ENCODE measurements at regions not wholly inside any gene's neighbourhood (a gene's known extent, or its start where the extent isn't known, plus 50 kb on each side); places are given as distances from the start of the nearest gene placed in this dataset.

DNA sequence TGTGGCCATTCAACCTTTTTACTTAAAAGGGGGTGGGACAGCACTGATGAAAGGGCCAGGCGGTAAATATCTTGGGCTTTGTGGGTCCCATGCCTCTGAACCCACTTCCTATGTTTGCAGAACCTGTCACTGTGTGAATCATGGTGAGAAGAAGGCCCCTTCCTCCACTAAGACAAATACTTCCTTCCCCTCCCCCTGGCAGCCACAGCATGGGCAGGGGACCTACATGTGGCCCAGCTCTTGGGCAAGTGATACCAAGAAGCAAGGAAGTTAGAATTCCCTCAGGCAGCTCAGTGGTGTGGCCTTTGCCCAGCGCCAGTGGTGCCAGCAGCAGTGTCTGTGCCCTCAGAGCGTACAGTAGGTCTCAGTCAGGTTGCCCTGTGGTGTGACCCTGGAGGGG lies 168.6 kb downstream of the TRIM33 start:
- no peak for DNase-seq (ENCODE audit: low read depth)
- no peak overlapping the region for H3K4me3 ChIP-seq (ENCODE audit: control insufficient read depth, low read depth, low read length)
- TF ChIP-seq, protein P1, sequence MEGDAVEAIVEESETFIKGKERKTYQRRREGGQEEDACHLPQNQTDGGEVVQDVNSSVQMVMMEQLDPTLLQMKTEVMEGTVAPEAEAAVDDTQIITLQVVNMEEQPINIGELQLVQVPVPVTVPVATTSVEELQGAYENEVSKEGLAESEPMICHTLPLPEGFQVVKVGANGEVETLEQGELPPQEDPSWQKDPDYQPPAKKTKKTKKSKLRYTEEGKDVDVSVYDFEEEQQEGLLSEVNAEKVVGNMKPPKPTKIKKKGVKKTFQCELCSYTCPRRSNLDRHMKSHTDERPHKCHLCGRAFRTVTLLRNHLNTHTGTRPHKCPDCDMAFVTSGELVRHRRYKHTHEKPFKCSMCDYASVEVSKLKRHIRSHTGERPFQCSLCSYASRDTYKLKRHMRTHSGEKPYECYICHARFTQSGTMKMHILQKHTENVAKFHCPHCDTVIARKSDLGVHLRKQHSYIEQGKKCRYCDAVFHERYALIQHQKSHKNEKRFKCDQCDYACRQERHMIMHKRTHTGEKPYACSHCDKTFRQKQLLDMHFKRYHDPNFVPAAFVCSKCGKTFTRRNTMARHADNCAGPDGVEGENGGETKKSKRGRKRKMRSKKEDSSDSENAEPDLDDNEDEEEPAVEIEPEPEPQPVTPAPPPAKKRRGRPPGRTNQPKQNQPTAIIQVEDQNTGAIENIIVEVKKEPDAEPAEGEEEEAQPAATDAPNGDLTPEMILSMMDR (IDR thresholded peaks at IDR 0.05; ENCODE audit: control insufficient read depth, insufficient read depth, low read depth, low read length, missing control alignments) = no peak

DNA sequence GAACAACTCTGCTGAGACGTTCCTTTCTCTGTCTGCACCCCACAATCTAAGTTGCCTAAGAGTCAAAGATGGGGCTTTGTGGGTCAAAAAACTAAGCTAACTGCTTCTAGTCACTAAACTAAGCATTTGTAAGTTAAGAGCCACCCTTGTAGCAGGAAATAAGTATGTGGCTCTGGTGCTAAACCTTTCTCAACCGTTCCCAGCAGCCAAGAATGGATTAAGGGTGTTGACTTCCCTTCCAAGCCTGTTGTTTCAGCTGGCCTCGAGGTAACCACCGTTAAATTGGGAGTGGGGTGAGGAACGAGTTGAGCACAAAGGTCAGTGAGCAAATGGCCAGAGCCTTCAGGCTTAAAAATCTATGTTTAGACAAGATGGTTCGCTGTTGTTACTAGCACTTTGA lies 169.1 kb downstream of the TRIM33 start:
- DNase-seq (ENCODE audit: low read depth) = no peak
- TF ChIP-seq, protein P1 (IDR thresholded peaks at IDR 0.05; ENCODE audit: control insufficient read depth, insufficient read depth, low read depth, low read length, missing control alignments) = no peak
- H3K4me3 ChIP-seq (ENCODE audit: control insufficient read depth, low read depth, low read length) = no peak overlapping the region

DNA sequence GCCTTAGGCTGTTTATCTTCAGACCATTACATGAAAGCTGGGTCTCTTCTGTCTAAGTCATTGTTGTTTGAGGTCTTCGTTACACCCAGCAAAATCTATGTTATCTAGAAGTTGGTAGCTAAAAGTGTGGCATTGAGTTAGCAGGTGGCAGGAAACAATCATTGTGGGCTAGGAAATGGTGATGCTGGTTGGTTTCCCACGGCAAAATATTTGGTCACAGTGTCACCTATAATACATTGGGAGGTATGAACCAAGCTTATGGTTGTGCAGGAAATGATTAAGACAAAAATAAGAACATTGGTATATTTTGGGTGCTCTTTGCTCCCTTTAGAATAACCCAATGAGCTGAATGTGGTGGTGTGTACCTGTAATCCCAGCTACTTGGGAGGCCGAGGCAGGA lies 169.7 kb downstream of the TRIM33 start:
- no peak for DNase-seq (ENCODE audit: low read depth)

DNA sequence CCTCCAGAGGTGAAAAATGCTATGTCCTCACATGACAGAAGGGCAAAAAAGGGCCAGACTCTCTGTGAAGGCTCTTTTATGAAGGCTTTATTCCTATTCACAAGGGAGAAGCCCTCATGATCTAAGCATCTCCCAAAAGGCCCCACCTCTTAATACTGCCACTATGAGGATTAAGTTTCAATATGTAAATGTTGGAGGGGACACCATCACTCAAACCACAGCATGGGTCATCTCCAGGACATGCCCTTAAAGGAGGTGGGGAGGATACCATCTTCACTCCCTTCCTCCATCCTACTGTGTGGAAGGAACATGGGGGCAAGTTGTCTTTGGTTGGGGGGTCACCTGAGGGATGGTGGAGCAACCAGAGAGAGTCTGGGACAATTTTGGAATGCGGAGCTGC lies 170.1 kb downstream of the TRIM33 start:
- no peak for DNase-seq (ENCODE audit: low read depth)
- H3K4me3 ChIP-seq (ENCODE audit: control insufficient read depth, low read depth, low read length) = no peak overlapping the region
- TF ChIP-seq, protein P1 (IDR thresholded peaks at IDR 0.05; ENCODE audit: control insufficient read depth, insufficient read depth, low read depth, low read length, missing control alignments) = no peak

More for the DNA sequence above, 169.7 kb downstream of the TRIM33 start:
- H3K4me3 ChIP-seq (ENCODE audit: control insufficient read depth, low read depth, low read length) = no peak overlapping the region
- TF ChIP-seq, protein P1 (IDR thresholded peaks at IDR 0.05; ENCODE audit: control insufficient read depth, insufficient read depth, low read depth, low read length, missing control alignments) = no peak

DNA sequence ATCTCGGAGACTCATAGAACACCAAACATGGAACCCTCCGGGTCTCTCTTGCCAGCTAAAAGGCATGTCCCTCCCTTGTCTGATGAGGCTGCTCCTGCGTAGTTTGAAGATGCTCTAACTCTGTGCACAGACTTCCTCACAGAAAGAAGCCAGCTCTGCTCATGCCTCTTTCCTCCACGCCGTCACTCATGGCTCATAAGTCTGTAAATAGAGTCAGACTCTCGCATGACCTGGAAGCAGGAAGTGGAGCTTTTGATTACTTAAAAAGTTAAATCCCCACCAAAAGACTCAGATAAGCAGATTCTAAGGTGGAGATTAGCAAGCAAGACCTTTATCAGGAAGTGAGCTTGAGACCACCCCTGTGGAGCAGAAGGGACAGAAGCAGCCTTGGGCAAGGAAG lies 171.6 kb downstream of the TRIM33 start:
- TF ChIP-seq, protein P1 (IDR thresholded peaks at IDR 0.05; ENCODE audit: control insufficient read depth, insufficient read depth, low read depth, low read length, missing control alignments) = no peak
- no peak overlapping the region for H3K4me3 ChIP-seq (ENCODE audit: control insufficient read depth, low read depth, low read length)
- no peak for DNase-seq (ENCODE audit: low read depth)

DNA sequence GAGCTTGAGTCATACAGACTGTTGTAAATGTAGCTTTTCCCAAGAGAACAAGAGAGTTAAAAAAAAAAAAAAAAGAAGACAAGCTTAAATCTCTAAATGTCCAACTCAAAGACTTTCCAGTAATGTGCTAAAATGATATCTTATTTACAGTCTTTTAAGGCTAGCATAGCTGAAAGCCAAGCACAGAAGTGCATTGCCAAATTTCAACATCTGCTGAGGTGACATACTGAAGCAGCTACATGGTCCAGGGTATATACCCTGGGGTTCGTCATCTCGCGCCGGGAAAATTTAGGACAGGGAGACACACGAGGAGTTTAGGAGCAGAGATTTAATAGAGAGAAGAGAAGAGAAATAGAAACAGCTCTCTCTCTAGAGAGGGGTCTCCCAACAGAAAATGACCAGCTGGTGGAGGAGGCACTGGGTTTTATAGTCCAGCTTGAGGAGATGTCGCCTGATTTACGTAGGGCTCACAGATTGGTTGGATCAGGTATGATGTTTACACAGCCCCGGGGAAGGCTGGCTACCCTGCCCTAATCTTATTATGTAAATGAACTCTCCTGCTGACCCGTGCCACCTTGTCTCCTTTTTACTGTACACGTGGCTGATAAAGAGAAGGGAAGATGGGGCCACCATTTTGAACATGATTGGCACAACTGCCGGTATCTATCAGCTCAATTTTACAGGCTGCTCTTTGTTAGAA lies 172.7 kb downstream of the TRIM33 start:
- DNase-seq (ENCODE audit: low read depth) = no peak
- TF ChIP-seq, protein P1 (IDR thresholded peaks at IDR 0.05; ENCODE audit: control insufficient read depth, insufficient read depth, low read depth, low read length, missing control alignments) = no peak
- no peak overlapping the region for H3K4me3 ChIP-seq (ENCODE audit: control insufficient read depth, low read depth, low read length)

All from AG09309 (cell line).